ENCODE measurements at regions not wholly inside any gene's neighbourhood (a gene's known extent, or its start where the extent isn't known, plus 50 kb on each side); places are given as distances from the start of the nearest gene placed in this dataset.

GRCh38 chr13:58187881-58188280 is 556.3 kb downstream of the PCDH17 start:
- Mint-ChIP-seq H3K36me3 (ENCODE audit: insufficient read depth in 1 of 3, low read depth in 3 of 3) (no peaks in the 10 kb centered on the region; a peak in 1 of 7 replicates), H3K9me3 (no peaks in the 10 kb centered on the region; a peak in 1 of 5 replicates), H3K27me3 (ENCODE audit: low read depth) (no peaks in the 10 kb centered on the region), H3K4me1 (no peaks in the 10 kb centered on the region), H3K4me3 (no peak overlapping the region), H3K27ac (no peak overlapping the region)
- Histone ChIP-seq H2BK5ac (ENCODE audit: insufficient read length, low read length) (no peak overlapping the region), H3K27ac (ENCODE audit: insufficient read length, low read depth, low read length) (no peak overlapping the region), H3K9me3 (ENCODE audit: control insufficient read depth, low read depth, low read length) (no peaks in the 10 kb centered on the region), H3K79me1 (ENCODE audit: insufficient read depth, low read depth, low read length, poor library complexity, severe bottlenecking) (no peaks in the 10 kb centered on the region), H2AFZ (ENCODE audit: low read length) (no peak overlapping the region), H2BK12ac (ENCODE audit: insufficient read length, low read depth, low read length) (no peak overlapping the region), H4K5ac (ENCODE audit: insufficient read length, low read depth, low read length) (no peak overlapping the region), H2BK120ac (ENCODE audit: low read depth, low read length, poor library complexity, severe bottlenecking) (no peak overlapping the region), H3K4ac (ENCODE audit: low read depth, low read length) (no peak overlapping the region), H4K91ac (ENCODE audit: insufficient read length, low read depth, low read length) (no peak overlapping the region), H2AK5ac (ENCODE audit: insufficient read length, low read length) (no peak overlapping the region), H3K9ac (ENCODE audit: extremely low read depth, insufficient read length, low read length) (no peak overlapping the region), H3K27me3 (ENCODE audit: insufficient read depth, low read length) (no peaks in the 10 kb centered on the region), H3K23me2 (ENCODE audit: insufficient read length, low read depth, low read length, poor library complexity, severe bottlenecking) (no peaks in the 10 kb centered on the region), H3K4me1 (ENCODE audit: insufficient read depth, low read length) (no peaks in the 10 kb centered on the region), H2BK20ac (ENCODE audit: low read depth, low read length, poor library complexity, severe bottlenecking) (no peak overlapping the region), H3K23ac (ENCODE audit: insufficient read length, low read depth, low read length) (no peak overlapping the region), H3K56ac (ENCODE audit: insufficient read length, low read depth, low read length) (no peak overlapping the region), H2BK15ac (ENCODE audit: low read depth, low read length) (no peak overlapping the region), H3K4me2 (ENCODE audit: insufficient read depth, insufficient read length, low read length) (no peak overlapping the region), H3K14ac (ENCODE audit: insufficient read depth, low read length) (no peak overlapping the region), H3T11ph (ENCODE audit: low read length) (no peak overlapping the region), H3K18ac (ENCODE audit: insufficient read length, low read depth, low read length) (no peak overlapping the region), H3K79me2 (ENCODE audit: insufficient read depth, low read length) (no peaks in the 10 kb centered on the region), H4K8ac (replicated peaks; ENCODE audit: insufficient read length, low read depth, low read length) (no peak overlapping the region), H4K20me1 (ENCODE audit: control insufficient read depth, insufficient read depth, insufficient read length) (no peaks in the 10 kb centered on the region)
- no CpG with 5 or more reads among the region's 4 CpGs for WGBS (ENCODE audit: extremely low coverage, insufficient read length, low lambda C conversion rate)
- no peak for DNase-seq
- no peak for TF ChIP-seq CTCF (conservative IDR thresholded peaks at IDR 0.05)
